Astrocyte (in vitro differentiated cells and primary cell): ENCODE measurements at regions not wholly inside any gene's neighbourhood (a gene's known extent, or its start where the extent isn't known, plus 50 kb on each side); places are given as distances from the start of the nearest gene placed in this dataset.

Experiments used
- DNase-seq: peaks from one replicate; pipeline ENCODE4 v3.0.0-alpha.2; 2010; ENCODE audit warnings: low read depth
- FAIRE-seq: peaks from 2 replicates; lab custom pipeline; 2011; peaks lifted over from hg19 to GRCh38; lab: Jason Lieb, UNC
- H2AFZ ChIP-seq: 2 replicates; pipeline ENCODE4 v1.6.0; 2012; ENCODE audit warnings: low read depth, low read length, inconsistent platforms
- H3K27ac ChIP-seq: 2 replicates; pipeline ENCODE4 v1.5.1; 2011; ENCODE audit warnings: low read depth, low read length, inconsistent platforms
- H3K27me3 ChIP-seq: 2 replicates; pipeline ENCODE4 v1.6.0; 2011; ENCODE audit warnings: low read length, inconsistent platforms; ENCODE audit not compliant: insufficient read depth
- H3K36me3 ChIP-seq: 2 replicates; pipeline ENCODE4 v1.5.1; 2011; ENCODE audit warnings: low read length, inconsistent platforms; ENCODE audit not compliant: insufficient read depth
- H3K4me1 ChIP-seq: 2 replicates; pipeline ENCODE4 v1.5.1; 2011; ENCODE audit warnings: low read length, inconsistent platforms; ENCODE audit not compliant: insufficient read depth
- H3K4me2 ChIP-seq: 2 replicates; pipeline ENCODE4 v1.6.0; 2012; ENCODE audit warnings: low read length, inconsistent platforms
- H3K4me3 ChIP-seq: 2 replicates; pipeline ENCODE4 v1.5.1; 2011; ENCODE audit warnings: low read depth, mild to moderate bottlenecking, low read length, inconsistent platforms; ENCODE audit not compliant: insufficient read depth
- H3K79me2 ChIP-seq: 2 replicates; pipeline ENCODE4 v1.6.0; 2012; ENCODE audit warnings: mild to moderate bottlenecking, low read length, inconsistent platforms; ENCODE audit not compliant: insufficient read depth
- H3K9ac ChIP-seq: 2 replicates; pipeline ENCODE4 v1.6.0; 2012; ENCODE audit warnings: mild to moderate bottlenecking, low read length, inconsistent platforms
- H3K9me3 ChIP-seq: 2 replicates; pipeline ENCODE4 v1.5.1; 2012; ENCODE audit warnings: low read depth, mild to moderate bottlenecking, low read length, inconsistent platforms; ENCODE audit not compliant: insufficient read depth
- H4K20me1 ChIP-seq: 2 replicates; pipeline ENCODE4 v1.6.0; 2012; ENCODE audit warnings: low read length, inconsistent platforms; ENCODE audit not compliant: insufficient read depth
- H3K27ac Mint-ChIP-seq: one replicate; pipeline ENCODE4 v1.8.0; 2021; ENCODE audit warnings: mild to moderate bottlenecking, mixed read lengths; ENCODE audit not compliant: unreplicated experiment
- H3K27me3 Mint-ChIP-seq: one replicate; pipeline ENCODE4 v1.8.0; 2021; ENCODE audit warnings: low read depth, mixed read lengths; ENCODE audit not compliant: unreplicated experiment
- H3K36me3 Mint-ChIP-seq: one replicate; pipeline ENCODE4 v1.8.0; 2021; ENCODE audit warnings: low read depth, mixed read lengths; ENCODE audit not compliant: unreplicated experiment
- H3K4me1 Mint-ChIP-seq: one replicate; pipeline ENCODE4 v1.8.0; 2021; ENCODE audit warnings: low read depth, mixed read lengths; ENCODE audit not compliant: unreplicated experiment
- H3K4me3 Mint-ChIP-seq: one replicate; pipeline ENCODE4 v1.8.0; 2021; ENCODE audit warnings: mild to moderate bottlenecking, moderate library complexity, mixed read lengths; ENCODE audit not compliant: unreplicated experiment
- H3K9me3 Mint-ChIP-seq: one replicate; pipeline ENCODE4 v1.8.0; 2021; ENCODE audit warnings: mild to moderate bottlenecking, mixed read lengths; ENCODE audit not compliant: unreplicated experiment
- CTCF ChIP-seq: IDR thresholded peaks from 2 replicates; pipeline ENCODE4 v1.5.1; 2011; ENCODE audit warnings: low read depth, mild to moderate bottlenecking, inconsistent platforms, low read length, moderate library complexity; ENCODE audit not compliant: insufficient read depth
- EZH2 ChIP-seq: IDR thresholded peaks from 2 replicates; pipeline ENCODE4 v1.6.1; 2012; ENCODE audit warnings: mild to moderate bottlenecking, low read length, inconsistent platforms; ENCODE audit not compliant: insufficient read depth

- H3K36me3 Mint-ChIP-seq = no peaks in the 10 kb centered on the region
- FAIRE-seq = no peak
- H3K4me2 ChIP-seq = no peak overlapping the region
- no peak for DNase-seq
- H3K27me3 Mint-ChIP-seq = no peaks in the 10 kb centered on the region
- H3K9ac ChIP-seq = no peak overlapping the region
- H2AFZ ChIP-seq = no peak overlapping the region
- no peaks in the 10 kb centered on the region for H3K4me1 ChIP-seq
- H3K4me1 Mint-ChIP-seq = peaks cover 5% of the 10 kb centered on the region
- no peaks in the 10 kb centered on the region for H3K27me3 ChIP-seq
- no peaks in the 10 kb centered on the region for H3K36me3 ChIP-seq
- H4K20me1 ChIP-seq = no peaks in the 10 kb centered on the region
- H3K4me3 ChIP-seq = no peak overlapping the region
- H3K27ac ChIP-seq = no peak overlapping the region
- H3K4me3 Mint-ChIP-seq = no peak overlapping the region
- peaks cover 2% of the 10 kb centered on the region for H3K9me3 ChIP-seq
- no peaks in the 10 kb centered on the region for H3K79me2 ChIP-seq
- no peak overlapping the region for H3K27ac Mint-ChIP-seq
- no peak for TF ChIP-seq CTCF
- TF ChIP-seq EZH2 = no peak
- peaks cover 3% of the 10 kb centered on the region for H3K9me3 Mint-ChIP-seq
Observed at GRCh38 chr5:117623042-117623805, 1048.6 kb upstream of the SEMA6A start.

- no peaks in the 10 kb centered on the region for H3K27me3 Mint-ChIP-seq
- H3K36me3 ChIP-seq = no peaks in the 10 kb centered on the region
Observed at GRCh38 chr5:117621921-117622320, 1047.3 kb upstream of the SEMA6A start.

More at GRCh38 chr5:117621921-117622320, 1047.3 kb upstream of the SEMA6A start:
- Histone ChIP-seq H2AFZ (no peak overlapping the region), H3K4me3 (no peak overlapping the region), H3K27me3 (no peaks in the 10 kb centered on the region), H3K4me2 (no peak overlapping the region), H3K9ac (no peak overlapping the region), H3K27ac (no peak overlapping the region), H3K9me3 (no peaks in the 10 kb centered on the region), H3K79me2 (no peaks in the 10 kb centered on the region), H4K20me1 (no peaks in the 10 kb centered on the region), H3K4me1 (no peaks in the 10 kb centered on the region)
- Mint-ChIP-seq H3K4me1 (peaks cover 5% of the 10 kb centered on the region), H3K27ac (no peak overlapping the region), H3K4me3 (no peak overlapping the region), H3K9me3 (peaks cover 3% of the 10 kb centered on the region), H3K36me3 (no peaks in the 10 kb centered on the region)
- no peak for DNase-seq
- no peak for FAIRE-seq
- TF ChIP-seq CTCF = no peak
- TF ChIP-seq EZH2 = no peak
